ENCODE measurements at regions not wholly inside any gene's neighbourhood (a gene's known extent, or its start where the extent isn't known, plus 50 kb on each side); places are given as distances from the start of the nearest gene placed in this dataset.

DNA sequence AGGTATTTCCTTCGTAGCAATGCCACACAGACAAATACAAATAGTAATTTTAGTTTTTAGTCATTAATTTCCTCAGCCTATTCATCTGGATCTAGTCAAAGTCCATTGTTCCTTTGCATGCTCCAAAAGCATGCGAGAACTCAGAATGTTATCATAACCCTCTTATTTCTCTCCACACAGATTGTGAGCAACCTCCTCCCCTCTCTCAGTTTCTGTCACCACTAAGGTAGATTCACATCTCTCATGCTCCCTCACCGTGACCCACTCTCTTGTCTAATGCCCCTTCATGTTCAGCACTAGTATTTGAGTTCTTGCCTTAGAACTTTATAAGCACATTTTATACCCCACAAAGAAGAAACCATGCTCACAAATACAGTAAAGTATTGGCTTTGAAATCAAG lies 582.4 kb downstream of the PLA2G4A start:
- TF ChIP-seq, protein P1, sequence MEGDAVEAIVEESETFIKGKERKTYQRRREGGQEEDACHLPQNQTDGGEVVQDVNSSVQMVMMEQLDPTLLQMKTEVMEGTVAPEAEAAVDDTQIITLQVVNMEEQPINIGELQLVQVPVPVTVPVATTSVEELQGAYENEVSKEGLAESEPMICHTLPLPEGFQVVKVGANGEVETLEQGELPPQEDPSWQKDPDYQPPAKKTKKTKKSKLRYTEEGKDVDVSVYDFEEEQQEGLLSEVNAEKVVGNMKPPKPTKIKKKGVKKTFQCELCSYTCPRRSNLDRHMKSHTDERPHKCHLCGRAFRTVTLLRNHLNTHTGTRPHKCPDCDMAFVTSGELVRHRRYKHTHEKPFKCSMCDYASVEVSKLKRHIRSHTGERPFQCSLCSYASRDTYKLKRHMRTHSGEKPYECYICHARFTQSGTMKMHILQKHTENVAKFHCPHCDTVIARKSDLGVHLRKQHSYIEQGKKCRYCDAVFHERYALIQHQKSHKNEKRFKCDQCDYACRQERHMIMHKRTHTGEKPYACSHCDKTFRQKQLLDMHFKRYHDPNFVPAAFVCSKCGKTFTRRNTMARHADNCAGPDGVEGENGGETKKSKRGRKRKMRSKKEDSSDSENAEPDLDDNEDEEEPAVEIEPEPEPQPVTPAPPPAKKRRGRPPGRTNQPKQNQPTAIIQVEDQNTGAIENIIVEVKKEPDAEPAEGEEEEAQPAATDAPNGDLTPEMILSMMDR (IDR thresholded peaks at IDR 0.05; ENCODE audit: low read depth, low read length, missing input control): no peak
- TF ChIP-seq, protein P2, sequence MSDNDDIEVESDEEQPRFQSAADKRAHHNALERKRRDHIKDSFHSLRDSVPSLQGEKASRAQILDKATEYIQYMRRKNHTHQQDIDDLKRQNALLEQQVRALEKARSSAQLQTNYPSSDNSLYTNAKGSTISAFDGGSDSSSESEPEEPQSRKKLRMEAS (IDR thresholded peaks at IDR 0.05): no peak
- TF ChIP-seq, protein P3, sequence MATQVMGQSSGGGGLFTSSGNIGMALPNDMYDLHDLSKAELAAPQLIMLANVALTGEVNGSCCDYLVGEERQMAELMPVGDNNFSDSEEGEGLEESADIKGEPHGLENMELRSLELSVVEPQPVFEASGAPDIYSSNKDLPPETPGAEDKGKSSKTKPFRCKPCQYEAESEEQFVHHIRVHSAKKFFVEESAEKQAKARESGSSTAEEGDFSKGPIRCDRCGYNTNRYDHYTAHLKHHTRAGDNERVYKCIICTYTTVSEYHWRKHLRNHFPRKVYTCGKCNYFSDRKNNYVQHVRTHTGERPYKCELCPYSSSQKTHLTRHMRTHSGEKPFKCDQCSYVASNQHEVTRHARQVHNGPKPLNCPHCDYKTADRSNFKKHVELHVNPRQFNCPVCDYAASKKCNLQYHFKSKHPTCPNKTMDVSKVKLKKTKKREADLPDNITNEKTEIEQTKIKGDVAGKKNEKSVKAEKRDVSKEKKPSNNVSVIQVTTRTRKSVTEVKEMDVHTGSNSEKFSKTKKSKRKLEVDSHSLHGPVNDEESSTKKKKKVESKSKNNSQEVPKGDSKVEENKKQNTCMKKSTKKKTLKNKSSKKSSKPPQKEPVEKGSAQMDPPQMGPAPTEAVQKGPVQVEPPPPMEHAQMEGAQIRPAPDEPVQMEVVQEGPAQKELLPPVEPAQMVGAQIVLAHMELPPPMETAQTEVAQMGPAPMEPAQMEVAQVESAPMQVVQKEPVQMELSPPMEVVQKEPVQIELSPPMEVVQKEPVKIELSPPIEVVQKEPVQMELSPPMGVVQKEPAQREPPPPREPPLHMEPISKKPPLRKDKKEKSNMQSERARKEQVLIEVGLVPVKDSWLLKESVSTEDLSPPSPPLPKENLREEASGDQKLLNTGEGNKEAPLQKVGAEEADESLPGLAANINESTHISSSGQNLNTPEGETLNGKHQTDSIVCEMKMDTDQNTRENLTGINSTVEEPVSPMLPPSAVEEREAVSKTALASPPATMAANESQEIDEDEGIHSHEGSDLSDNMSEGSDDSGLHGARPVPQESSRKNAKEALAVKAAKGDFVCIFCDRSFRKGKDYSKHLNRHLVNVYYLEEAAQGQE (IDR thresholded peaks at IDR 0.05): no peak
- no peak for TF ChIP-seq RAD21 (IDR thresholded peaks at IDR 0.05)
- TF ChIP-seq HNF4G (IDR thresholded peaks at IDR 0.05): no peak
- TF ChIP-seq, protein P4, sequence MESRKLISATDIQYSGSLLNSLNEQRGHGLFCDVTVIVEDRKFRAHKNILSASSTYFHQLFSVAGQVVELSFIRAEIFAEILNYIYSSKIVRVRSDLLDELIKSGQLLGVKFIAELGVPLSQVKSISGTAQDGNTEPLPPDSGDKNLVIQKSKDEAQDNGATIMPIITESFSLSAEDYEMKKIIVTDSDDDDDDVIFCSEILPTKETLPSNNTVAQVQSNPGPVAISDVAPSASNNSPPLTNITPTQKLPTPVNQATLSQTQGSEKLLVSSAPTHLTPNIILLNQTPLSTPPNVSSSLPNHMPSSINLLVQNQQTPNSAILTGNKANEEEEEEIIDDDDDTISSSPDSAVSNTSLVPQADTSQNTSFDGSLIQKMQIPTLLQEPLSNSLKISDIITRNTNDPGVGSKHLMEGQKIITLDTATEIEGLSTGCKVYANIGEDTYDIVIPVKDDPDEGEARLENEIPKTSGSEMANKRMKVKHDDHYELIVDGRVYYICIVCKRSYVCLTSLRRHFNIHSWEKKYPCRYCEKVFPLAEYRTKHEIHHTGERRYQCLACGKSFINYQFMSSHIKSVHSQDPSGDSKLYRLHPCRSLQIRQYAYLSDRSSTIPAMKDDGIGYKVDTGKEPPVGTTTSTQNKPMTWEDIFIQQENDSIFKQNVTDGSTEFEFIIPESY (IDR thresholded peaks at IDR 0.05): no peak
- no peak for TF ChIP-seq YY1 (IDR thresholded peaks at IDR 0.05)
- TF ChIP-seq, protein P5, sequence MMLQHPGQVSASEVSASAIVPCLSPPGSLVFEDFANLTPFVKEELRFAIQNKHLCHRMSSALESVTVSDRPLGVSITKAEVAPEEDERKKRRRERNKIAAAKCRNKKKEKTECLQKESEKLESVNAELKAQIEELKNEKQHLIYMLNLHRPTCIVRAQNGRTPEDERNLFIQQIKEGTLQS (IDR thresholded peaks at IDR 0.05): no peak
- TF ChIP-seq GABPA (IDR thresholded peaks at IDR 0.05 in 1 of 2, conservative IDR thresholded peaks at IDR 0.05 in 1 of 2): no peak
- no peak for TF ChIP-seq NR2F2 (IDR thresholded peaks at IDR 0.05)

All from liver (tissue), 3 donors.